HG02943 (cell line): ENCODE measurements at regions not wholly inside any gene's neighbourhood (a gene's known extent, or its start where the extent isn't known, plus 50 kb on each side); places are given as distances from the start of the nearest gene placed in this dataset.
"Not testable (repeated sequence)": the region's sequence is repeated elsewhere in the genome, so short reads cannot be mapped to it uniquely, and the experiment has no call there.

Source experiments
- ATAC-seq: cut with Tn5 transposase; IDR thresholded peaks from one replicate; pipeline ENCODE4 v1.9.1; 2021; ENCODE audit warnings: mild to moderate bottlenecking, low read depth, moderate library complexity; ENCODE audit not compliant: unreplicated experiment

GRCh38 chr6:51203504-51203903, 384.8 kb downstream of the TFAP2B start:
- no peak for ATAC-seq

DNA sequence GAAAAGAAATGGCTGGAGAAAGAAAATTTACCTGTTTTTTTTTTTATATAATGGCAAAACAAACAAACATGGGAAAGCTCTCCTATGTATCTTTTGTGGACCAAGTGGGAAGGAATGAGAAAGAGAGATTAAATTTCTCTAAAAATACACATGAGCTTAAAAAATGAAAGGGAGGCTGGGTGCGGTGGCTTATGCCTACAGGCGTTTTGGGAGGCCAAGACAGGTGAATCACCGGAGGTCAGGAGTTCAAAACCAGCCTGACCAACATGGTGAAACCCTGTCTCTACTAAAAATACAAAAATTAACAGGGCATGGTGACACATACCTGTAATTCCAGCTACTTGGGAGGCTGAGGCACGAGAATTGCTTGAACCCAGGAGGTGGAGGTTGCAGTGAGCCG, 388.0 kb downstream of the TFAP2B start:
- ATAC-seq: not testable (repeated sequence)

DNA sequence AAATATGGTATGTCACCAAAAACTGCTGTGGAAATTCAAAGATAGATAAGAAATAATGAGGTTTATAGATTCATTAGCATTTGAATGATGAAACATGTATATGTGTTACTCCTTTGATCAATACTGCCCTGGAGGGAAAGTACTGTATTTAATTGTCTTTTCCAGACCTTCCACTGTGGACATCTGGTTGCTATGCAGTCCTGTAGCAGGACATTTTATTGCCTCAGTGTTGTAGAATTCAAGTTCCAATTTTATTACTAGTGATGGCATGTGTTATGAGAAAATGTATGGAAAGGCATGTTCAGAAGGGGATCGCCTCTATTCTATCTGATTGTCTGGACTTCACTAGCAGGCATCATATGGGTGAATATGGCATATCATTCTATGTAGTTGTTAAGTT, 391.0 kb downstream of the TFAP2B start:
- ATAC-seq: no peak

- ATAC-seq: no peak
These were observed 395.1 kb downstream of the TFAP2B start for GRCh38 chr6:51213811-51214210.

DNA sequence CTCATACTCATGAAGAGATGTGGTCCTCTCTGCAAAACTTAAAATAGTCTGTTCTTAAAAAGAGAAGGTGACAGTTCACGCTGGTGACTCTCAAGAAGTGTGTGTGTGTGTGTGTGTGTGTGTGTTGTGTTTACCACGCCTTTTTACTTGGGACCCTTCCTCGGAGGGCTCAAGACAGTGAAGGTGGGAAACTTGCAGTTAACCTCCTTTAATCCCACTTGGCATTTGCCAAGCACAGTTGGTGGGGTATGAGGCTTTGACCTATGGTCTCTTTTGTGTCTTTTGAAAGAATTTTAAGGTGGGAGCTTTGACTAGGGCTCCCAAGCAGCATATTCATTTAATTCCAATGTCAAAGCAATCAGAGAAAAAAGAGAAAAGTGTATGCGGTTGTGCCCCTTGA, 395.8 kb downstream of the TFAP2B start:
- no peak for ATAC-seq

GRCh38 chr6:51218181-51218580, 399.5 kb downstream of the TFAP2B start:
- no peak for ATAC-seq

DNA sequence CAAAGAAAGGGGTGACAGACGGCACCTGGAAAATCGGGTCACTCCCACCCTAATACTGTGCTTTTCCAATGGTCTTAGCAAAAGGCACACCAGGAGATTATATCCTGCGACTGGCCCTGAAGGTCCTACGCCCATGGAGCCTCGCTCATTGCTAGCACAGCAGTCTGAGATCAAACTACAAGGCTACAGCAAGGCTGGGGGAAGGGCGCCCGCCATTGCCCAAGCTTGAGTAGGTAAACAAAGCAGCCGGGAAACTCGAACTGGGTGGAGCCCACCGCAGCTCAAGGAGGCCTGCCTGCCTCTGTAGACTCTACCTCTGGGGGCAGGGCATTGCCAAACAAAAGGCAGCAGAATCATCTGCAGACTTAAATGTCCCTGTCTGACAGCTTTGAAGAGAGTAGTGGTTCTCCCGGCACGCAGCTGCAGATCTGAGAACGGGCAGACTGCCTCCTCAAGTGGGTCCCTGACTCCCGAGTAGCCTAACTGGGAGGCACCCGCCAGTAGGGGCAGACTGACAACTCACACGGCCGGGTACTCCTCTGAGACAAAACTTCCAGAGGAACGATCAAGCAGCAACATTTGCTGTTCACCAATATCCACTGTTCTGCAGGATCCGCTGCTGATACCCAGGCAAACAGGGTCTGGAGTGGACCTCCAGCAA, 406.0 kb downstream of the TFAP2B start:
- ATAC-seq: not testable (repeated sequence)

GRCh38 chr6:51241376-51241775, 422.7 kb downstream of the TFAP2B start:
- ATAC-seq: no peak

- ATAC-seq: no peak
These were observed 431.1 kb downstream of the TFAP2B start for GRCh38 chr6:51249798-51250197.

- ATAC-seq: no peak
These were observed 431.6 kb downstream of the TFAP2B start for GRCh38 chr6:51250317-51250716.

- no peak for ATAC-seq
These were observed 439.3 kb downstream of the TFAP2B start for GRCh38 chr6:51257938-51258337.

DNA sequence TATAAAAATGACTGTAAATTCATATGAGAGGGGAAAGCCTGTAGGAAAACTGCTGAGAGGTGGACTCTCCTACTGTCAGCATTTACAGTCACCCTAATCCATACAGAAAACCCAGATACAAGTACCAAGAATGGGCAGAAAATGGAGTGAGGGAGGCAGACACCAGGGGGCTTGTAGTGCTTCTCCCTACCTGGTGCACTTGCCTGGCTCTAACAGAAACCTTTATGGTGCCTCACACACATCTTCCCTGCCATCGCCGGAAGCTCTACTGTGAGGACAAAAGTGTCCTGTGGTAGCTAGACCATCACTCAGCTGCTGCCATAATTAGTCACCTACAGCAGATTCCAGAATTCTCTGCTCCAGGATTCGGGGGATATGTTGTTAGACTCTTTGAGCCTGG, 441.3 kb downstream of the TFAP2B start:
- ATAC-seq: no peak

GRCh38 chr6:51261691-51262090, 443.0 kb downstream of the TFAP2B start:
- no peak for ATAC-seq

- ATAC-seq: no peak
These were observed 446.8 kb downstream of the TFAP2B start for GRCh38 chr6:51265426-51265825.

DNA sequence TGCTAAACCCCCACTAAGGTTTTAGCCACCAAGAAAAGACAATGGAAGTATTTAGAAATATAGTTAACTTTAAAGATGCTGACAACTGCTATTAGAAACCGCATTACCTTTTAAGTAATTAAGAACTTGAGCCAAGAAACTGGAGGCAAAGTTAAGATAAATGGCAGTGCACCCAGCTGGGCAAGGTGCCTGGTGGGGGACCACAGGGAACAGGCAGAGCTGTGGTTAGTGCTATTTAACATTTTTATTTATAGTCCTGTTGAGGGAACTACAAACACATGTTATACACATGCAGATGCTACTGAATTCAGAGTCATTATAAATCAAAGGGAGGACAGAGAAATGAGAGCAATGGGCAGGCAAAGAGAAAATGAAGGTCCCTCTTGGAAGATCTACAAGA, 447.9 kb downstream of the TFAP2B start:
- no peak for ATAC-seq

- ATAC-seq: no peak
These were observed 450.0 kb downstream of the TFAP2B start for GRCh38 chr6:51268666-51269065.

DNA sequence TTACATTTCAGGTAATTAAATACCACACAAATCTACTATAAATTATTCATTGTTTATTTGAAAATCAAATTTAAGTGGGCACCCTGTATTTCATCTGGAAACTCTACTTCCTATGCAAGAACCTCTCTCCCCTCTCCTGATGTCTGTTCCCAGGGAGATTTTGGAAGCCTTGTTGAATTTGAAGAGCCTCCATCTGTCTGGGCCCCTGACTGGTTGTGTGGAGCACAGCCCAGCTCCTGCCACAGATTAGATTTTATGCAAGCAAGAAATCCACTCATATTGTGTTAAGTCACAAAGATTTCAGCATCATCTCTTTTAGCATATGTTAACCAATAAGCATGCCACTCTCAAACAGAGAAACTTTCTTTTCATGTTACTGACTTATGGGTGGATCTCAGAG, 451.2 kb downstream of the TFAP2B start:
- no peak for ATAC-seq

DNA sequence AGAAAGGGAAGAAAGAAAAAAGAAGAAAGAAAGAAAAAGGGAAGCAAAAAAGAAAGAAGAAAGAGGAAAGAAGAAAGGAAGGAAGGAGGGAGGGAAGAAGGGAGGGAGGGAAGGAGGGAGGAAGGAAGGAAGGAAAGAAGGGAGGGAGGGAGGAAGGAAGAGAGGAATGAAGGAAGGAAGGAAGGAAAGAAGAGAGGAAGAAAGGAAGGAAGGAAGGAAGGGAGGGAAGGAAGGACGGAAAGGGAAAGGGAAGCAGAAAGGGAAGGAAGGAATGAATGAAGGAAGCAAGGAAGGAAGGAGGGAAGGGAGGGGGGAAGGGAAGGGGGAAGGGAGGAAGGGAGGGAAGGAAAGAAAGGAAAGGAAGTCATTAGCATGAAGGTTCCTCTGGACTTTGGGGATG, 452.9 kb downstream of the TFAP2B start:
- no peak for ATAC-seq

- no peak for ATAC-seq
These were observed 454.7 kb downstream of the TFAP2B start for GRCh38 chr6:51273228-51273961.

GRCh38 chr6:51277474-51277873, 458.8 kb downstream of the TFAP2B start:
- ATAC-seq: no peak

DNA sequence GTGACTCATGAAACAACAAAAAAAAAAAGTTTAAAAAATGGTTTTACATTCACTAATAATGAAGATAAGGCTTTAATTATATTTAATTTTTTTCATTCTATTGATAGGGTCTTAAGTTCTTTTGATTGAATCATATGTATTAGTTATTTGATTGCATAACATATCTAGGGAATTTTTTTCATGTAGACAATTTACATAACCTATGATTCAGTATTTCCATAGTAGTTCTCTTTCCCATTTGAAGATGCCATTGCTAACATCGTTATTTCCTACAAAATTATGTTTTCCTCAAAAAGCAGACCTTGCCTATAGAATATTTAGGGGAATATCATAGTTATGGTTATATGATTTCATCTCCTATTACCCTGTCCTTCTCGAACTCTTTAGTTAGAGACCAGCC, 463.4 kb downstream of the TFAP2B start:
- no peak for ATAC-seq

DNA sequence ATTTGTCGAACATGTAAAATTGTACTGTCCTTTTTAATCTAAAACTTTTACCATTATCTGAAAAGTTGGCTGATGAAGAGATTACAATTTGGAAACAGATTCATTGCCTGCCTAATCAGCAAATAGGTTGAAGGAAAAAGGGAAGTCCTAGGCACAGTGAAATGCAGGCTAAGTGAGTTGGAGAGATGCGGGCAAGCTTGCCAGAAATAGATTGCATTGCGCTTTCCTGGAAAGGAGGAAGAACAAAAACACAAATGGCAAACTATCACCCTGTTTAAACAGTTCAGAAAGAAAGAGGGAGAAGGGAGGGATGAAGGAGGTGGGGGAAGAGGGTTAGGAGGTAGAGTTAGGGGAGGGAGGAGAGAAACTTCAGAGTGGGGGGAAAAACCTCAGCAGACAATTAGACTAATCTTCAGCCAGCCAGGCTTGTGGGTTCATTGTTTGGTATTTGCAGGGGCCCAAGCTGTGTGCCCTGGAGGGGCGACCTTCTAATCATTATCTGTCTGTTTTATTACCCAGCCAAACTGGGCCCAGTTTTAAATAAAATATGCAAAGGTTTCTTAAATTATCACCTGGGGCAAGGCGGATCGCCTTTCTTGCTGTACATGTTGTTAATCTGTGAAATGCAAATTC, 465.2 kb downstream of the TFAP2B start:
- ATAC-seq: no peak
